ENCODE measurements at regions not wholly inside any gene's neighbourhood (a gene's known extent, or its start where the extent isn't known, plus 50 kb on each side); places are given as distances from the start of the nearest gene placed in this dataset.

GRCh38 chr1:244217711-244218110 is 166.6 kb downstream of the ZBTB18 start:
- no peak overlapping the region for H3K27ac ChIP-seq (ENCODE audit: low read depth in 1 of 2, low read length in 2 of 2)
- WGBS = 96% methylated on average over 2 of the region's 2 CpGs

GRCh38 chr1:244218220-244218619 is 167.1 kb downstream of the ZBTB18 start:
- WGBS = 89% methylated on average over 9 of the region's 9 CpGs
- TF ChIP-seq MAX (IDR thresholded peaks at IDR 0.05) (no peak), ATF3 (IDR thresholded peaks at IDR 0.05) (no peak), TAF1 (conservative IDR thresholded peaks at IDR 0.05) (no peak), JUND (IDR thresholded peaks at IDR 0.05) (no peak), EGR1 (IDR thresholded peaks at IDR 0.05; ENCODE audit: low read depth in 2 of 2) (no peak), CTCF (IDR thresholded peaks at IDR 0.05; ENCODE audit: low read depth, low read length, missing input control) (no peak), RAD21 (IDR thresholded peaks at IDR 0.05) (no peak), NR2F2 (IDR thresholded peaks at IDR 0.05) (no peak)
- no peaks in the 10 kb centered on the region for H3K9me3 ChIP-seq (ENCODE audit: control insufficient read depth in 4 of 4, low read length in 3 of 4)

More at GRCh38 chr1:244217711-244218110, 166.6 kb downstream of the ZBTB18 start:
- no peaks in the 10 kb centered on the region for H3K4me1 ChIP-seq (ENCODE audit: control insufficient read depth in 4 of 4, insufficient read depth in 4 of 4, low read length in 3 of 4)
- H3K9ac ChIP-seq (ENCODE audit: low read depth in 1 of 2, low read length in 2 of 2) = no peak overlapping the region
- H3K27me3 ChIP-seq (ENCODE audit: control insufficient read depth in 4 of 4, insufficient read depth in 4 of 4, low read length in 3 of 4) = no peaks in the 10 kb centered on the region
- H3K36me3 ChIP-seq (ENCODE audit: control insufficient read depth in 4 of 4, insufficient read depth in 3 of 4, low read depth in 1 of 4, low read length in 3 of 4) = no peaks in the 10 kb centered on the region
- TF ChIP-seq FOXA1 (IDR thresholded peaks at IDR 0.05) (no peak), YY1 (IDR thresholded peaks at IDR 0.05) (no peak), MAX (IDR thresholded peaks at IDR 0.05) (no peak), RXRA (IDR thresholded peaks at IDR 0.05) (no peak), RAD21 (IDR thresholded peaks at IDR 0.05) (no peak), GABPA (IDR thresholded peaks at IDR 0.05 in 1 of 2, conservative IDR thresholded peaks at IDR 0.05 in 1 of 2) (no peak), EGR1 (IDR thresholded peaks at IDR 0.05; ENCODE audit: low read depth in 2 of 2) (no peak), HNF4A (conservative IDR thresholded peaks at IDR 0.05) (no peak)
- H3K4me3 ChIP-seq (ENCODE audit: low read depth in 1 of 3, low read length in 3 of 3) = no peak overlapping the region
- no peak for DNase-seq (ENCODE audit: low spot score)
- H3K9me3 ChIP-seq (ENCODE audit: control insufficient read depth in 4 of 4, low read length in 3 of 4) = no peaks in the 10 kb centered on the region

GRCh38 chr1:244219149-244219548 is 168.1 kb downstream of the ZBTB18 start:
- H3K4me1 ChIP-seq (ENCODE audit: control insufficient read depth in 4 of 4, insufficient read depth in 4 of 4, low read length in 3 of 4) = no peaks in the 10 kb centered on the region
- no peak overlapping the region for H3K4me3 ChIP-seq (ENCODE audit: low read depth in 1 of 3, low read length in 3 of 3)
- no peak overlapping the region for H3K27ac ChIP-seq (ENCODE audit: low read depth in 1 of 2, low read length in 2 of 2)
- no peaks in the 10 kb centered on the region for H3K36me3 ChIP-seq (ENCODE audit: control insufficient read depth in 4 of 4, insufficient read depth in 3 of 4, low read depth in 1 of 4, low read length in 3 of 4)
- TF ChIP-seq RAD21 (IDR thresholded peaks at IDR 0.05) (no peak), ZBTB33 (IDR thresholded peaks at IDR 0.05) (no peak), GABPA (IDR thresholded peaks at IDR 0.05 in 1 of 2, conservative IDR thresholded peaks at IDR 0.05 in 1 of 2) (no peak), SP1 (IDR thresholded peaks at IDR 0.05) (no peak), JUND (IDR thresholded peaks at IDR 0.05) (no peak)
- H3K9ac ChIP-seq (ENCODE audit: low read depth in 1 of 2, low read length in 2 of 2) = no peak overlapping the region
- DNase-seq (ENCODE audit: low spot score) = no peak
- no peaks in the 10 kb centered on the region for H3K9me3 ChIP-seq (ENCODE audit: control insufficient read depth in 4 of 4, low read length in 3 of 4)
- H3K27me3 ChIP-seq (ENCODE audit: control insufficient read depth in 4 of 4, insufficient read depth in 4 of 4, low read length in 3 of 4) = no peaks in the 10 kb centered on the region

More at GRCh38 chr1:244218220-244218619, 167.1 kb downstream of the ZBTB18 start:
- DNase-seq (ENCODE audit: low spot score) = no peak
- Histone ChIP-seq H3K27ac (ENCODE audit: low read depth in 1 of 2, low read length in 2 of 2) (no peak overlapping the region), H3K9ac (ENCODE audit: low read depth in 1 of 2, low read length in 2 of 2) (no peak overlapping the region), H3K4me3 (ENCODE audit: low read depth in 1 of 3, low read length in 3 of 3) (no peak overlapping the region), H3K36me3 (ENCODE audit: control insufficient read depth in 4 of 4, insufficient read depth in 3 of 4, low read depth in 1 of 4, low read length in 3 of 4) (no peaks in the 10 kb centered on the region), H3K27me3 (ENCODE audit: control insufficient read depth in 4 of 4, insufficient read depth in 4 of 4, low read length in 3 of 4) (no peaks in the 10 kb centered on the region), H3K4me1 (ENCODE audit: control insufficient read depth in 4 of 4, insufficient read depth in 4 of 4, low read length in 3 of 4) (no peaks in the 10 kb centered on the region)

Measured in liver (tissue), 8 donors.